ENCODE measurements at regions not wholly inside any gene's neighbourhood (a gene's known extent, or its start where the extent isn't known, plus 50 kb on each side); places are given as distances from the start of the nearest gene placed in this dataset.
A peak's percentile ranks its signal among the peaks of the same experiment; 100 is the strongest.

- ChIA-PET CTCF (ENCODE audit: unreplicated experiment) (no interaction called here), POLR2A (no interaction called here)
- BruUV-seq (replicated peaks), result no TSS peak
- intact Hi-C loops (cut with micrococcal nuclease; ENCODE audit: unreplicated experiment), result no loop called here
- Histone ChIP-seq H4K20me1 (ENCODE audit: insufficient read depth, low read length) (no peaks in the 10 kb centered on the region), H3K79me2 (ENCODE audit: insufficient read depth, low read depth, low read length) (no peaks in the 10 kb centered on the region), H3K36me3 (ENCODE audit: insufficient read depth, low read length) (no peaks in the 10 kb centered on the region), H3K27ac (ENCODE audit: low read depth, low read length, poor library complexity, severe bottlenecking) (no peak overlapping the region), H3K9me2 (ENCODE audit: insufficient read depth, low read length) (no peaks in the 10 kb centered on the region), H2AFZ (ENCODE audit: low read length) (no peak overlapping the region), H3K9me3 (ENCODE audit: low read length) (no peaks in the 10 kb centered on the region), H3K4me3 (ENCODE audit: low read depth, low read length, poor library complexity, severe bottlenecking) (no peak overlapping the region), H3K4me1 (ENCODE audit: insufficient read depth, low read length, poor library complexity, severe bottlenecking) (no peaks in the 10 kb centered on the region), H3K4me2 (ENCODE audit: low read length) (no peak overlapping the region)
- TF ChIP-seq CTCF (conservative IDR thresholded peaks at IDR 0.05; ENCODE audit: low read length), result no peak
- TF ChIP-seq EZH2phosphoT487 (IDR thresholded peaks at IDR 0.05; ENCODE audit: borderline replicate concordance, low read depth, low read length), result no peak
- DNase-seq (ENCODE audit: low spot score), result no peak
Measured at GRCh38 chr9:103867886-103868285, 226.2 kb upstream of the SMC2 start.

GRCh38 chr9:103872811-103873210 lies 221.3 kb upstream of the SMC2 start:
- TF ChIP-seq EZH2phosphoT487 (IDR thresholded peaks at IDR 0.05; ENCODE audit: borderline replicate concordance, low read depth, low read length), result no peak
- 0 out of 2 replicates have a peak, but pooled peaks have one; percentile 31 for TF ChIP-seq CTCF (conservative IDR thresholded peaks at IDR 0.05; ENCODE audit: low read length)
- no peak overlapping the region for H3K27ac ChIP-seq (ENCODE audit: low read depth, low read length, poor library complexity, severe bottlenecking)
- no peaks in the 10 kb centered on the region; the same call in 1 of the 2 replicates for H4K20me1 ChIP-seq (ENCODE audit: insufficient read depth, low read length)
- no peaks in the 10 kb centered on the region for H3K9me3 ChIP-seq (ENCODE audit: low read length)
- no TSS peak for BruUV-seq (replicated peaks)
- H3K9me2 ChIP-seq (ENCODE audit: insufficient read depth, low read length), result no peaks in the 10 kb centered on the region
- no peak overlapping the region for H3K4me3 ChIP-seq (ENCODE audit: low read depth, low read length, poor library complexity, severe bottlenecking)
- H3K4me1 ChIP-seq (ENCODE audit: insufficient read depth, low read length, poor library complexity, severe bottlenecking), result no peaks in the 10 kb centered on the region
- DNase-seq (ENCODE audit: low spot score), result no peak
- no peaks in the 10 kb centered on the region for H3K36me3 ChIP-seq (ENCODE audit: insufficient read depth, low read length)
- CTCF ChIA-PET (ENCODE audit: unreplicated experiment), result no interaction called here
- intact Hi-C loops (cut with micrococcal nuclease; ENCODE audit: unreplicated experiment), result no loop called here
- no peaks in the 10 kb centered on the region for H3K79me2 ChIP-seq (ENCODE audit: insufficient read depth, low read depth, low read length)
- no peak overlapping the region for H3K4me2 ChIP-seq (ENCODE audit: low read length)
- H2AFZ ChIP-seq (ENCODE audit: low read length), result no peak overlapping the region
- POLR2A ChIA-PET, result no interaction called here

- ChIA-PET POLR2A (interaction anchor here (0.6 kb wide), 1 partner anchor 258 kb away, joined by 3 read pairs; no protein-coding TSS in a partner anchor), CTCF (ENCODE audit: unreplicated experiment) (no interaction called here)
- no TSS peak for BruUV-seq (replicated peaks)
- Histone ChIP-seq H3K4me1 (ENCODE audit: insufficient read depth, low read length, poor library complexity, severe bottlenecking) (no peaks in the 10 kb centered on the region), H3K9me2 (ENCODE audit: insufficient read depth, low read length) (no peaks in the 10 kb centered on the region), H3K4me3 (ENCODE audit: low read depth, low read length, poor library complexity, severe bottlenecking) (no peak overlapping the region), H3K27ac (ENCODE audit: low read depth, low read length, poor library complexity, severe bottlenecking) (no peak overlapping the region), H2AFZ (ENCODE audit: low read length) (no peak overlapping the region), H4K20me1 (ENCODE audit: insufficient read depth, low read length) (no peaks in the 10 kb centered on the region), H3K79me2 (ENCODE audit: insufficient read depth, low read depth, low read length) (no peaks in the 10 kb centered on the region), H3K9me3 (ENCODE audit: low read length) (no peaks in the 10 kb centered on the region), H3K4me2 (ENCODE audit: low read length) (no peak overlapping the region), H3K36me3 (ENCODE audit: insufficient read depth, low read length) (no peaks in the 10 kb centered on the region)
- TF ChIP-seq EZH2phosphoT487 (IDR thresholded peaks at IDR 0.05; ENCODE audit: borderline replicate concordance, low read depth, low read length) (no peak), CTCF (conservative IDR thresholded peaks at IDR 0.05; ENCODE audit: low read length) (no peak)
- intact Hi-C loops (cut with micrococcal nuclease; ENCODE audit: unreplicated experiment), result no loop called here
- DNase-seq (ENCODE audit: low spot score), result no peak
Measured at GRCh38 chr9:103881419-103881818, 212.7 kb upstream of the SMC2 start.

All from OCI-LY7 (cell line).